ENCODE measurements at regions not wholly inside any gene's neighbourhood (a gene's known extent, or its start where the extent isn't known, plus 50 kb on each side); places are given as distances from the start of the nearest gene placed in this dataset.
"Not testable (repeated sequence)": the region's sequence is repeated elsewhere in the genome, so short reads cannot be mapped to it uniquely, and the experiment has no call there.

GRCh38 chr3:162338514-162338913 lies 841.9 kb downstream of the OTOL1 start:
- no peak for ATAC-seq

GRCh38 chr3:162348912-162349311 lies 852.3 kb downstream of the OTOL1 start:
- ATAC-seq = no peak

DNA sequence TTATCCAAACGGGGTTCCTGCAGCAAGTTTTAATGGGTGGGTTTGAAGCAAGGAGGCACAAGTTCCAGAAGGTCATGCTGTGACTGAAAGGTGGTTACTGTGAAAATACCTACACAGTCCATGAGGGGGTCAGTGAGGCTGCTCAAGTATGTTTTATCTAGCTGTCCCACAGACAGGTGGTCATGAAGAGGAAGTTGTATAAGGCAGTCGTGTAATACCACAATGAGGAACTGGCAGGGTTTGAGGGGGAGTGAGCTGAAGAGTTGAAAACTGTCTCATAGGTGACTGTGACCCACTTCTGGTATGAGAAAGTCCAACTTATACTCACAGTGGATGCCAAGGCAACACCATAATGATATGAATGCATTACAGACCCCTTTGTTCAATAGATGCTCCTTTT lies 856.8 kb downstream of the OTOL1 start:
- ATAC-seq = no peak

DNA sequence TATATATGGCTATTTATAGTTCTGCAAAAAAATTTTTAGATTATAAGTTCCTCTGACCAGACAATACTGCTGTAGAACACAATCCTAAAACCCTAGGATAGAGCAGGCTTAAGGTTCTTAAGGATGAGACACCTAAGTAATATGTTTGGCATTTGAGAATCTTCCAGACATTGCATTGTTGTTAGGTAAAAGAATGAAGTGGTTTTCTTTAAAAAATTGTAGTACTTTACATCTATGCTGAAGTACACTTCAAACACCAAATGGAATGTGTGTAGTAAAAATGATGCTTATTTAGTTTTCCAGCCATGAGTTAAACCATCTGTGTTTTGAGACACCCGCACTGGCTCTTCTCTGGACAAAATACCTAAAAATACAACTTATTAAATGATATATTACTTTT lies 857.7 kb downstream of the OTOL1 start:
- ATAC-seq = no peak

- ATAC-seq = no peak
These were observed 868.6 kb downstream of the OTOL1 start for GRCh38 chr3:162365066-162365719.

GRCh38 chr3:162366166-162366766 lies 869.7 kb downstream of the OTOL1 start:
- ATAC-seq = no peak

- no peak for ATAC-seq
These were observed 871.0 kb downstream of the OTOL1 start for GRCh38 chr3:162367429-162368260.

DNA sequence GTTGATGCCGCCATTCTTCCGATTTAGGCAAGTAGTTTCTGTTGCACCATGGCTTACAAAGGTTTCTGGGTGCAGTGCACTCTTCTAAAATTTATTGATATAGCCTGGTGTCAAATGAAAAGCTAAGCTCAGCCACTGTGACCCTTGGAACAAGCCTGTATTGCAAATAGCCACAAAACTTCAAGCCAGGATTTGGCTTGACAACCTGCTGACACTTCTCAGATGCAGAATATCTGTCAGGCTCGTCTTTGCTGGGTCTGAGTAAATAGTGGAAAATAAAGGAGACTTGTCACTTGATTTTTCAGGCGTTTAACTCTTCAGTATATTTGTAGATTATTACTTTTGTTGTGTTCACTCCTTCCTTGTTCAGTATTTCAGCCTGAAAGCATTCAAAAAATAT lies 871.8 kb downstream of the OTOL1 start:
- ATAC-seq = no peak

- no peak for ATAC-seq
These were observed 872.7 kb downstream of the OTOL1 start for GRCh38 chr3:162369306-162369705.

DNA sequence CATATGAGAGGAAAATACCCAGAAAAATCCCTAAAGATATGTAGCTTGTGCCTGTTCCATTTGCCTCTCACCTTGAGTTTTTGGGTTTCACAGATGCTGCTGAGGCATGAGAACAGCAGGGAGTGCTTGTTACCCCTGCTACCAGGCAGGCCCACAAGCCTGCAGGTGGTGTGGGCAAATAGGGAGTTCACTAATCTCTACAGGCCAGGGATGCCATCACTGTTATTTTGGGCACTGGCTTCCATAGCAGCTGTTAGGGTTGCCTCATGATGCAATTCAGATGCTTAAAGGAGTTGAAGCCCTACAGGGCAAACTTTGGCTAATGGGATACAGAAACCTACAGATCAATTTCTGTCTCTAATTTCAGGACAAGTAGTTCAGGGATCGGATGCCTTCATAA lies 873.5 kb downstream of the OTOL1 start:
- ATAC-seq = no peak

- no peak for ATAC-seq
These were observed 880.2 kb downstream of the OTOL1 start for GRCh38 chr3:162376761-162377160.

DNA sequence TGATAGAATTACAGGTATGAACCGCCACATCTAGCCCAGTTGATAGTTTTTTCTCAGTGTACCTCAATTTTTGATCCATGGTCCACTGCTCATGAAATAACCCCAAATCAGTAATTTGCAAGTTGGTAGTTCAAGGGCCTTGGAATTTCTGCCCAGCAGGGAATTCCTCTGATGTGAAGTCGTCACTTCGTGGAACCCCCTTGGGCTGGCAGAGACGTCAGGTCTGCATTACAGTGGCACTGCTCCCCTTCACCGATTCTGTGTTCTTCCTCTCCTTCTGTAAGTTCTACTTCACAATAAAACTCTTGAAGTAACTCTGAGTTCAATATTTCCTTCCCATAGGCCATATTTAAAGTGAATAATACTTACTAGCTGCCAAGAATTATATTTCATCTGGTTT lies 881.0 kb downstream of the OTOL1 start:
- ATAC-seq = no peak

DNA sequence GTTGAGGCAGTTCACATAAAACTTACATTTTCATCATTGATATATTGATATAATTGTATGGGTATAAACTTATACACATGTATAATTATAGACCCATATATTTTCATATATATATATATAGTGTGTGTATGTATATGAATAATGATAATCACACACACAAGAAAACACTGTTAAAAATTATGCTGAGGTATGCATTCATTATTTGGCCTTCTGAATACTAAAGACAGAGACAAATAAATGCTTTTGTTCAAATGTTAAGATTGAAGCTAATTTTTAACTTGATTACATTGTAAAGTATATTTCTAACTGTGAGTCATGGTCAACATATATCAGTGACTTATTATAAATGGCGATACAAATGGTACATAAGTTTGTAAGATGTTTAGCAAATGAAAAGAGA lies 888.8 kb downstream of the OTOL1 start:
- no peak for ATAC-seq

DNA sequence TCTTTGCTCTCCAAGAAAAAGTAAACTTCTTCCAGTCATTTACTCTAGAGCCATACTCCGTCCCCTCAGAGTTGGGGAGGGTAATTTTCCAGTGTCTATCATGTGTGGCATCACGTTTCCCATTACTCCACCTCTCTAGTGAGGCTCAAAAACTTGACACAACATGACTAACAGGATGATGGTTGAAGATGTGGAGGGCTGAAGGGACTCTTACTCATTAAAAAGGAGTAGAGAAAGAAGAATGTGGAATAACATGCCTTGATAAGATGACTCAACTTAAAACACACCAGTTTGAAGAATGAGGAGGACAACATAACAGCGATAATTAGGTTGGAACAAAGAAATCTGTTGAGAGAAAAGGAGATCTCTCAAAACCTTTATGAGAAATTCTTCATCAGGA lies 894.3 kb downstream of the OTOL1 start:
- no peak for ATAC-seq

DNA sequence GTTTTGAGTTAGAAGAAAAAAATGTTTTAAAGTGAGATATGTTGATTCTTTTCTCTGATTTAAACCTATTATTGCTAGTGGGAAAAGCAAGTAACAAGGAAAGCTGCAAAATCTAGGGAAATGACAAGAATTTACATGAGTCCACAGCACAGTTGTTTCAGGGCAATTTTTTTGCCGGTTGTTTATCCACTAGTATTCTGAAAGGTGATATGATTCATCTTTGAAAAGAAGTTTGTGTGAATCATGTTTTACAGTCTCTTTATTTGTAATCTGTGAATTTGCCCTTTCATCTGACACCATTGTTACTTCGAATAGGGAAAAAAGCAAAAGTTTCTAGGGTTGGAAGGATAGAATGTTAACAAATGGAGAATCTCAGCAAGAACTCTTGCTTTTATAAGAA lies 894.7 kb downstream of the OTOL1 start:
- no peak for ATAC-seq

DNA sequence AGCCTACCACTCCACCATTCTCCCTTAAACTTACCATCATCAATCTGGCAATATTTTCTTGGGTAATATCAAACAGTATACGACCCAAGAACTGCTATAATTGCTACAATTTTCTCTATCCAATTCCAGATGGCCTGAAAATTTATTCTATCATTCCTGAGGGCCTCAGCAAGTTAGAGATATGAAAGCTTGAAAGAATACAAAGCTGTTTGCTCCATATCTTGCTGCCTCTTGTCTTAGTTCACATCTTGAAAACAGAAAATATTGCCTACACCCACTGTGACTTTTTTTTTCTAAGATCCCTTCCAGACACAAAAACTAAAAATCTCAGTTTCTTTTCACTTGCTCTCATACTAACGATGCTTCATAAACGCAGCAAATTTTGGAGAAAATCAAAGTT lies 898.9 kb downstream of the OTOL1 start:
- no peak for ATAC-seq

DNA sequence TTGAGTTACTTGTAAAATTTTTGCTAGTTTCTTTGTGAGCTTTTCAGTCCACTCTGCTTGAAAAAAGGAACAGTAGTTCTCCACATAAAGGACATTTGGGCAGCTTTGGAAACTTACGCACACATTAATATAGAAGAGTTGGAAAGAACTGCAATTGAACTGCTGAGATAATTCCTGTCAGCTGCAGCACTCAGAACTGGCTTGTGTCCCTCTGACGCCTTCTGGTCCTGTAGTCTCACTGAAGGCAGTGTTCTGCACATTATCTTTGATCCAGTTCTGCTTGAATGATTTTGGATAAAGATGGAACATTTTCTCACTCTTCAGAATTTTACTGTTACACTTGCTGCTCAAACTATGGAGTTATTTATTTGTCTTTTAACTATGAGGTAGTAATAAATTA lies 901.9 kb downstream of the OTOL1 start:
- ATAC-seq = no peak

DNA sequence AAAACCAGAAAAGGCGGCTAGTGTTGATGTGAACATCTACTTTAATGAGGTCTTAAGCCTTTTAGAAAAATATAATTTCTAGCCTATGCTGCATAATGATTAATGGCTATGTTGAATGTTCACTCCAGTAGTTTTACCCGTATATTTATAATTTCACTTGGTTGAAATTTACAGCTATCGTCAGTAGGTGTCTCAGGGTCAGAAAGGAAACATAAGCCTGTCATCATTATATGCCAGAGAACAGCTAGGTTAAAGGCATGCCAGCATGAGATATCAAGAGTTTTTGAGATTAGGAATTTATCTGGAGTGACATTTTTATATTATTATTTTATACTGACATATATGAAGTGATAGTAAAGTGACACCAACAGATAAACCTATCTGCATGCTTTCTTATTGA lies 904.1 kb downstream of the OTOL1 start:
- no peak for ATAC-seq

- not testable (repeated sequence) for ATAC-seq
These were observed 914.9 kb downstream of the OTOL1 start for GRCh38 chr3:162411556-162411955.

- ATAC-seq = no peak
These were observed 925.1 kb downstream of the OTOL1 start for GRCh38 chr3:162421721-162422120.

GRCh38 chr3:162428192-162428591 lies 931.6 kb downstream of the OTOL1 start:
- ATAC-seq = no peak

DNA sequence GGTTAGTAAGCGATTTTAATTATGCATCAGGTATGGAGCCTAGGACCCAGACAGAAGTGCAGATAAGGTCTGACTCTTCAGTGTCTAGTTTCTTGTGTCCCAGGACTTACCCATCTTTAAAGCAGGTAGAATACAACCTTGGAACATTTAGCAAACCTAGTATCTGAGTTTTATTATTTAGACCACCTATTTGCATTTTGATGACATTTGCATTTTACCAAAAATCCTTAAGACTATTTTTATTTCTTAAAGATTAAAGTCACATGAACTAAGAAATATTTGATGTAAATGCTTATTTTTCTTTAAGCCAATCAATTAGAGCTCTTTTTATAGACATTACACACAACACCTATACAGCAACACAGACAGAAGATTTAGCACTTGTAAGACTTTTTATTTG lies 939.1 kb downstream of the OTOL1 start:
- ATAC-seq = no peak

DNA sequence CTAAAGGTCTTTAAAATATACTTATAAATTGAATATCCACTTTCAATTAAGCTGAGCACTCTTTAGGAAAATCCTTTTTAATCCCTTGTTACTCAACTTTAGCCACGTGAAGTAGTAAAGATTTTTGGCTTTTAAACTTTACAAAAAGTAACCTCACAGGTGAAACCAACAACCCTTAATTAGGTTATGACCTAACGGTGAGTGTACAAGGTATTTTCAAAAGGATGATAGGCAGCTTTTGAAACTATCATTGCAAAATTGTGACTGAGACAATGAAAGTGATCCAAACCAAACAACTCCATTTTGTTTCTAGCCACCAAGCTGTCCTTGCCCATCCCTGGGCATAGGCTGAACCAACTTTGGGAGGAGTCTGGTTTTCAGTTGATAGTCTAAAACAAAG lies 940.2 kb downstream of the OTOL1 start:
- no peak for ATAC-seq

- ATAC-seq = no peak
These were observed 940.9 kb downstream of the OTOL1 start for GRCh38 chr3:162437480-162437879.
